ENCODE measurements at regions not wholly inside any gene's neighbourhood (a gene's known extent, or its start where the extent isn't known, plus 50 kb on each side); places are given as distances from the start of the nearest gene placed in this dataset.

- DNase-seq, result no peak
- intact Hi-C loops (cut with DNase I), result no loop called here
Observed at GRCh38 chr2:62314291-62314690, 118.4 kb downstream of the B3GNT2 start.

GRCh38 chr2:62313449-62314227, 117.7 kb downstream of the B3GNT2 start:
- no peak for DNase-seq
- intact Hi-C loops (cut with DNase I), result no loop called here

- no peak for DNase-seq
- intact Hi-C loops (cut with DNase I), result no loop called here
Observed at GRCh38 chr2:62309465-62310091, 113.7 kb downstream of the B3GNT2 start.

- DNase-seq, result no peak
- intact Hi-C loops (cut with DNase I), result no loop called here
Observed at GRCh38 chr2:62309081-62309464, 113.2 kb downstream of the B3GNT2 start.

GRCh38 chr2:62307469-62308389, 111.8 kb downstream of the B3GNT2 start:
- no peak for DNase-seq
- intact Hi-C loops (cut with DNase I), result no loop called here

GRCh38 chr2:62306751-62307468, 111.0 kb downstream of the B3GNT2 start:
- intact Hi-C loops (cut with DNase I), result no loop called here
- peak in 4 of 42 donors; percentile 13 to 32 (median 22) for DNase-seq

GRCh38 chr2:62305421-62306176, 109.7 kb downstream of the B3GNT2 start:
- no peak for DNase-seq
- intact Hi-C loops (cut with DNase I), result no loop called here

- intact Hi-C loops (cut with DNase I), result no loop called here
- DNase-seq, result no peak
Observed at GRCh38 chr2:62304429-62305417, 108.8 kb downstream of the B3GNT2 start.

GRCh38 chr2:62303788-62304187, 107.9 kb downstream of the B3GNT2 start:
- no peak for DNase-seq
- intact Hi-C loops (cut with DNase I), result no loop called here

GRCh38 chr2:62302631-62303435, 106.9 kb downstream of the B3GNT2 start:
- intact Hi-C loops (cut with DNase I), result no loop called here
- DNase-seq, result no peak

GRCh38 chr2:62300925-62301324, 105.0 kb downstream of the B3GNT2 start:
- intact Hi-C loops (cut with DNase I), result no loop called here
- no peak for DNase-seq

- intact Hi-C loops (cut with DNase I), result no loop called here
- DNase-seq, result no peak
Observed at GRCh38 chr2:62297624-62298010, 101.7 kb downstream of the B3GNT2 start.

- intact Hi-C loops (cut with DNase I), result no loop called here
- no peak for DNase-seq
Observed at GRCh38 chr2:62296832-62297623, 101.1 kb downstream of the B3GNT2 start.

GRCh38 chr2:62296034-62296831, 100.3 kb downstream of the B3GNT2 start:
- intact Hi-C loops (cut with DNase I), result no loop called here
- DNase-seq, result no peak

Measured in head of caudate nucleus (tissue), 42 donors.